ENCODE measurements at regions not wholly inside any gene's neighbourhood (a gene's known extent, or its start where the extent isn't known, plus 50 kb on each side); places are given as distances from the start of the nearest gene placed in this dataset.

DNA sequence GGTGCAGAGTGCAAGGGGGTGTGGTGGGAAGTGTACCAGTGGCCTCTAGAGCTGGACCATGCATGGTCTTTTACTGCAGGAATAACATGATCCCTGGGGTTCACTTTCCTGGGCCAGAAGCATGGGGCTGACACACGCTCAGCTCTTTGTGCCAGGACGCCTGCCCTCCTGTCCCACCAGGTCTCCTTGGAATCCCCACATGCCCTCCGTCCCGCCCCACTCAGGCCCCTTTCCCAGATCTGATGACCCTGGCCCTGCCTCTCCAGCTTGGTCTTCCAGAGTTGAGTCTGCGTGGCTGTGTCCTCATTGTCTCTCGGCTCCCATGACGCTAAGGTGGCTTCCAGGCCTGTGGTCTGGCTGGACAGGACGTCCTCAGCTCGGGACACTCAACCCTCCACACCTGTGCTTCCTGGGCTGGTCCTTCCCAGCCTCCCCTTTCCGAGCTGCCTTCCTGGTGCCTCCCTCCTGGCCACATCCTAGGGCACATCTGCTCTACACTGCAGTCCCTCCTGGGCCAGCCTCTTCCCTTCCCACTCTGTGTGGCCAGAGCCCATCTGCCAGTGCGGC, 249.5 kb upstream of the SHH start:
- no peak for DNase-seq
- Histone ChIP-seq H3K27ac (no peak overlapping the region), H3K27me3 (replicated peaks in 1 of 7) (peaks cover 0 to 30% (median 0%) of the 10 kb centered on the region in 7 donors), H3K4me3 (no peak overlapping the region), H3K9me3 (peaks cover 0 to 3% (median 0%) of the 10 kb centered on the region in 8 donors), H3K36me3 (no peaks in the 10 kb centered on the region), H3K4me1 (no peaks in the 10 kb centered on the region)
- TF ChIP-seq, protein P1, sequence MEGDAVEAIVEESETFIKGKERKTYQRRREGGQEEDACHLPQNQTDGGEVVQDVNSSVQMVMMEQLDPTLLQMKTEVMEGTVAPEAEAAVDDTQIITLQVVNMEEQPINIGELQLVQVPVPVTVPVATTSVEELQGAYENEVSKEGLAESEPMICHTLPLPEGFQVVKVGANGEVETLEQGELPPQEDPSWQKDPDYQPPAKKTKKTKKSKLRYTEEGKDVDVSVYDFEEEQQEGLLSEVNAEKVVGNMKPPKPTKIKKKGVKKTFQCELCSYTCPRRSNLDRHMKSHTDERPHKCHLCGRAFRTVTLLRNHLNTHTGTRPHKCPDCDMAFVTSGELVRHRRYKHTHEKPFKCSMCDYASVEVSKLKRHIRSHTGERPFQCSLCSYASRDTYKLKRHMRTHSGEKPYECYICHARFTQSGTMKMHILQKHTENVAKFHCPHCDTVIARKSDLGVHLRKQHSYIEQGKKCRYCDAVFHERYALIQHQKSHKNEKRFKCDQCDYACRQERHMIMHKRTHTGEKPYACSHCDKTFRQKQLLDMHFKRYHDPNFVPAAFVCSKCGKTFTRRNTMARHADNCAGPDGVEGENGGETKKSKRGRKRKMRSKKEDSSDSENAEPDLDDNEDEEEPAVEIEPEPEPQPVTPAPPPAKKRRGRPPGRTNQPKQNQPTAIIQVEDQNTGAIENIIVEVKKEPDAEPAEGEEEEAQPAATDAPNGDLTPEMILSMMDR (IDR thresholded peaks at IDR 0.05 in 8 of 11, conservative IDR thresholded peaks at IDR 0.05 in 3 of 11): no peak
- no peak for TF ChIP-seq POLR2A (IDR thresholded peaks at IDR 0.05)
- TF ChIP-seq POLR2AphosphoS5 (IDR thresholded peaks at IDR 0.05): no peak
- WGBS, 5 donors: 83 to 90% (median 87%) methylated on average over 10 to 11 of the region's 11 CpGs
- intact Hi-C loops (cut with DNase I; ENCODE audit: low total_unique reads): no loop called here

DNA sequence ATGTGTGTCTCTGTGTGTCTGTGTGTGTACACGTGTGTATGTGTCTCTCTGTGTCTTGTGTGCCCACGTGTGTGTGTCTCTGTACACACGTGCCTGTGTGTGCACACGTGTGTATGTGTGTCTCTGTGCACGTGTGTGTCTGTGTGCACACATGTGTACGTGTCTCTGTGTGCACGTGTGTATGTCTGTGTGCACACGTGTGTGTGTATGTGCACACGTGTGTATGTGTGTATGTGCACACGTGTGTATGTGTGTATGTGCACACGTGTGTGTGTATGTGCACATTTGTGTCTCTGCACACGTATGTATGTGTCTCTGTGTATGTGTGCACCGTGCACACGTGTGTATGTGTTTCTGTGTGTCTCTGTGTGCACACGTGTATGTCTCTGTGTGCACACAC, 248.7 kb upstream of the SHH start:
- Histone ChIP-seq H3K27me3 (replicated peaks in 1 of 7) (peaks cover 0 to 28% (median 0%) of the 10 kb centered on the region in 7 donors), H3K4me1 (no peaks in the 10 kb centered on the region), H3K9me3 (peaks cover 0 to 3% (median 0%) of the 10 kb centered on the region in 8 donors), H3K27ac (no peak overlapping the region), H3K36me3 (no peaks in the 10 kb centered on the region), H3K4me3 (no peak overlapping the region)
- DNase-seq: no peak
- 81 to 92% (median 88%) methylated on average over 9 to 15 of the region's 15 CpGs for WGBS, 5 donors
- intact Hi-C loops (cut with DNase I; ENCODE audit: low total_unique reads): no loop called here
- TF ChIP-seq POLR2A (IDR thresholded peaks at IDR 0.05) (no peak), POLR2AphosphoS5 (IDR thresholded peaks at IDR 0.05) (no peak)
- TF ChIP-seq, protein P1 (IDR thresholded peaks at IDR 0.05 in 8 of 11, conservative IDR thresholded peaks at IDR 0.05 in 3 of 11): no peak

DNA sequence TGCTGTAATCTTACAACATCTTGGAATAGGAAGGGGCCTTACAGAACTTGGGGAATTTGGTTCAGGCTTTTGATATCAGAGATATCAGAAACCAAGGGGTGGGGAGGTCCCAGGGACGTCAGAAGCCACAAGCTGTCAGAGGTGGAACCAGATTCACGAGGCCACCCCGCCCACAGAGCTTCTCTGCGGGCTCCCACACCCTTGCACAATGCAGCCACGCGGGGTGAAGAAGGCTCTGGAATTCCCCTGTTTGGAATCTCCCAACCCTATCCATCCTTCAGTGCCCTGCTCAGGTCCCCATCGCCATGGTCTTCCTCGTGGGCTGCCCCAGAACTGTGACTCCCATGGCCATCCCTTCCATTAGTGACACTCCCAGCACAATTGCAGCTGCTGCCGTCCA, 247.1 kb upstream of the SHH start:
- Histone ChIP-seq H3K9me3 (peaks cover 0 to 3% (median 0%) of the 10 kb centered on the region in 8 donors), H3K36me3 (no peaks in the 10 kb centered on the region), H3K27ac (no peak overlapping the region), H3K4me3 (no peak overlapping the region), H3K4me1 (no peaks in the 10 kb centered on the region), H3K27me3 (replicated peaks in 1 of 7) (peaks cover 0 to 24% (median 0%) of the 10 kb centered on the region in 7 donors)
- TF ChIP-seq POLR2AphosphoS5 (IDR thresholded peaks at IDR 0.05) (no peak), POLR2A (IDR thresholded peaks at IDR 0.05) (no peak)
- TF ChIP-seq, protein P1 (IDR thresholded peaks at IDR 0.05 in 8 of 11, conservative IDR thresholded peaks at IDR 0.05 in 3 of 11): no peak
- 69 to 83% (median 77%) methylated on average over 9 of the region's 9 CpGs for WGBS, 5 donors
- DNase-seq: no peak
- intact Hi-C loops (cut with DNase I; ENCODE audit: low total_unique reads): no loop called here

DNA sequence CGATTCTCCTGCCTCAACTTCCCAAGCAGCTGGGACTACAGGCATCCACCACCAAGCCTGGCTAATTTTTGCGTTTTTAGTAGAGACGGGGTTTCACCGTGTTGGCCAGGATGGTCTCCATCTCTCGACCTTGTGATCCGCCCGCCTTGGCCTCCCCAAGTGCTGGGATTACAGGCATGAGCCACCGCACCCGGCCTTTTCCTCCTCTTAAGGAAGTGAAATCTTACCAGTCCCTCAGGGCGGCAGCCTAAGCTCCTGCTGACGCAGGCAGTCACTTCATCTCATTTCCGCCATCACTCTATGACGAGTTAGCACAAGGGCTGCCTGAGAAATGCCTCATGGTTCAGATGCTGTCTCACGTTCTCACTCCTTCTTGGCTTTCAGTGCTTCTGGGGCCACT, 246.0 kb upstream of the SHH start:
- H3K27me3 ChIP-seq (replicated peaks in 1 of 7): peaks cover 0 to 20% (median 0%) of the 10 kb centered on the region in 7 donors
- intact Hi-C loops (cut with DNase I; ENCODE audit: low total_unique reads): no loop called here
- H3K27ac ChIP-seq: no peak overlapping the region
- H3K36me3 ChIP-seq: no peaks in the 10 kb centered on the region
- no peaks in the 10 kb centered on the region for H3K4me1 ChIP-seq
- no peak for DNase-seq
- peaks cover 0 to 3% (median 0%) of the 10 kb centered on the region in 8 donors for H3K9me3 ChIP-seq
- H3K4me3 ChIP-seq: no peak overlapping the region
- TF ChIP-seq POLR2A (IDR thresholded peaks at IDR 0.05) (no peak), POLR2AphosphoS5 (IDR thresholded peaks at IDR 0.05) (no peak)
- TF ChIP-seq, protein P1 (IDR thresholded peaks at IDR 0.05 in 8 of 11, conservative IDR thresholded peaks at IDR 0.05 in 3 of 11): no peak
- 84 to 90% (median 88%) methylated on average over 14 of the region's 14 CpGs for WGBS, 5 donors
